K562 (cell line): ENCODE measurements at regions not wholly inside any gene's neighbourhood (a gene's known extent, or its start where the extent isn't known, plus 50 kb on each side); places are given as distances from the start of the nearest gene placed in this dataset.
A peak's percentile ranks its signal among the peaks of the same experiment; 100 is the strongest.

Experiments
- ATAC-seq: fragments of 200-7000 bp; cut with Tn5 transposase; 3 replicates; pipeline ENCODE4 v1.9.1; 2020; ENCODE audit warnings: moderate library complexity
- BruUV-seq: library from RNA; stranded (reverse); fragments of 400-500 nt; replicated peaks from 2 replicates; lab custom pipeline; 2021; lab: Mats Ljungman, UMichigan
- CTCF ChIA-PET: fragments of 300-600 bp; formaldehyde crosslinking; extraction: SDS; loops from one replicate; lab custom pipeline; 2021; ENCODE audit warnings: low intra/inter-chr PET ratio; lab: Yijun Ruan, JAX
- POLR2A ChIA-PET: fragments of 300-600, 350-650 bp; sonication (Branson Sonifier 250); formaldehyde crosslinking; extraction: SDS; loops from one replicate; lab custom pipeline; 2021; ENCODE audit warnings: antibody characterized with exemption, inconsistent platforms; lab: Yijun Ruan, JAX
- DNase-seq, 4 experiments: peaks; one replicate each; pipeline versions ENCODE4 v3.0.0 to v3.0.0-alpha.2; 2011 to 2018; ENCODE audit warnings: low spot score in 3 of 4, mixed read lengths in 3 of 4; ENCODE audit errors: extremely low read depth in 1 of 4
- FAIRE-seq: peaks from 2 replicates; lab custom pipeline; 2011; peaks lifted over from hg19 to GRCh38; lab: Jason Lieb, UNC
- H2AFZ ChIP-seq: 2 replicates; pipeline ENCODE4 v1.6.0; 2011; ENCODE audit warnings: low read depth, low read length, control low read depth, inconsistent platforms
- H3K27ac ChIP-seq: fragments of 200-600 bp; 3 replicates; pipeline ENCODE4 v1.8.0; 2011; ENCODE audit warnings: low read depth, mild to moderate bottlenecking, control low read depth, inconsistent platforms, low read length, moderate library complexity, mixed read lengths; ENCODE audit errors: extremely low read depth
- H3K27me3 ChIP-seq, 2 experiments: fragments of 300-600 bp in 1 of 2; 2 replicates in 1 of 2; 3 replicates in 1 of 2; pipeline versions ENCODE4 v1.6.0 to v1.8.0; 2011; ENCODE audit warnings: inconsistent platforms in 2 of 2, low read length in 2 of 2, mild to moderate bottlenecking in 1 of 2, mixed read lengths in 1 of 2, moderate library complexity in 1 of 2; ENCODE audit not compliant: control insufficient read depth in 2 of 2, insufficient read depth in 2 of 2
- H3K36me3 ChIP-seq: fragments of 300-600 bp; 3 replicates; pipeline ENCODE4 v1.8.0; 2011; ENCODE audit warnings: mild to moderate bottlenecking, low read length, inconsistent platforms; ENCODE audit not compliant: control insufficient read depth, insufficient read depth
- H3K4me1 ChIP-seq, 2 experiments: fragments of 200-600 bp in 1 of 2; replicated peaks in 1 of 2; 2 replicates in 1 of 2; 3 replicates in 1 of 2; pipeline versions ENCODE4 v1.5.1 to v1.8.0; 2011; ENCODE audit warnings: inconsistent platforms in 2 of 2, low read length in 2 of 2, mild to moderate bottlenecking in 1 of 2, mixed read lengths in 1 of 2, moderate library complexity in 1 of 2; ENCODE audit not compliant: control insufficient read depth in 2 of 2, insufficient read depth in 2 of 2
- H3K4me2 ChIP-seq: 2 replicates; pipeline ENCODE4 v1.6.1; 2011; ENCODE audit warnings: low read length, control low read depth, inconsistent platforms, mixed read lengths; ENCODE audit not compliant: insufficient read depth
- H3K4me3 ChIP-seq: fragments of 200-600 bp; sonication (generic), shearing (Covaris generic); 2 replicates; pipeline ENCODE4 v1.5.1; 2016; ENCODE audit warnings: control low read depth, inconsistent platforms
- H3K79me2 ChIP-seq: fragments of 200-600 bp; 3 replicates; pipeline ENCODE4 v1.8.0; 2011; ENCODE audit warnings: low read length, inconsistent platforms; ENCODE audit not compliant: control insufficient read depth, insufficient read depth
- H3K9ac ChIP-seq, 2 experiments: 2 replicates each; pipeline versions ENCODE4 v1.6.0 to v1.6.1; 2011; ENCODE audit warnings: low read depth in 2 of 2, low read length in 2 of 2, control low read depth in 1 of 2, inconsistent platforms in 1 of 2, mild to moderate bottlenecking in 1 of 2, mixed read lengths in 1 of 2; ENCODE audit not compliant: insufficient read depth in 1 of 2
- H3K9me1 ChIP-seq: one replicate; pipeline ENCODE4 v1.6.0; 2011; ENCODE audit warnings: inconsistent platforms, mild to moderate bottlenecking, low read length, moderate library complexity; ENCODE audit not compliant: control insufficient read depth, insufficient read depth
- H3K9me3 ChIP-seq: replicated peaks from 2 replicates; pipeline ENCODE4 v1.5.1; 2011; ENCODE audit warnings: low read depth, low read length, inconsistent platforms; ENCODE audit not compliant: control insufficient read depth, insufficient read depth
- H4K20me1 ChIP-seq: replicated peaks from 2 replicates; pipeline ENCODE4 v1.6.1; 2011; ENCODE audit warnings: low read length, inconsistent platforms, mixed read lengths; ENCODE audit not compliant: control insufficient read depth, insufficient read depth
- C11orf30 ChIP-seq: fragments of 450-650 bp; IDR thresholded peaks from 2 replicates; pipeline ENCODE4 v1.6.1; 2016; ENCODE audit warnings: low read depth, mild to moderate bottlenecking
- KLF6 ChIP-seq: fragments of 250-450 bp; sonication (Bioruptor Pico); IDR thresholded peaks from 2 replicates; pipeline ENCODE4 v1.4.0; 2020; ENCODE audit warnings: mild to moderate bottlenecking, moderate library complexity, borderline replicate concordance
- MTF1 ChIP-seq: fragments of 250-450 bp; sonication (Bioruptor Pico); IDR thresholded peaks from 2 replicates; pipeline ENCODE4 v1.9.0; 2021; ENCODE audit warnings: moderate library complexity, mild to moderate bottlenecking, inconsistent platforms, borderline replicate concordance
- PBX2 ChIP-seq, 2 experiments: IDR thresholded peaks in 1 of 2; conservative IDR thresholded peaks in 1 of 2; 2 replicates each; pipeline ENCODE4 v1.6.1; 2016; ENCODE audit warnings: low read depth in 2 of 2, mild to moderate bottlenecking in 1 of 2, missing compliant biosample characterization in 1 of 2, missing genetic modification characterization in 1 of 2, moderate library complexity in 1 of 2
- RCOR1 ChIP-seq, 2 experiments: IDR thresholded peaks; 2 replicates each; pipeline ENCODE4 v1.6.1; 2012; ENCODE audit warnings: low read depth in 2 of 2, low read length in 2 of 2, borderline replicate concordance in 1 of 2, improper control_type of control experiment in 1 of 2
- RFX7 ChIP-seq: fragments of 250-450 bp; sonication (Bioruptor Pico); IDR thresholded peaks from 2 replicates; pipeline ENCODE4 v1.5.1; 2021; ENCODE audit warnings: mild to moderate bottlenecking
- SIX5 ChIP-seq, 2 experiments: IDR thresholded peaks; 2 replicates each; pipeline ENCODE4 v1.6.1; 2011; ENCODE audit warnings: low read length in 2 of 2, borderline replicate concordance in 1 of 2, low read depth in 1 of 2, mild to moderate bottlenecking in 1 of 2, moderate library complexity in 1 of 2; ENCODE audit not compliant: insufficient read depth in 1 of 2
- ZKSCAN3 ChIP-seq: fragments of 250-450 bp; sonication (Bioruptor Pico); IDR thresholded peaks from 2 replicates; pipeline ENCODE4 v1.4.0; 2020
- ZNF449 ChIP-seq: fragments of 250-450 bp; sonication (Bioruptor Pico); IDR thresholded peaks from 2 replicates; pipeline ENCODE4 v1.8.0; 2022; ENCODE audit warnings: moderate library complexity, mild to moderate bottlenecking, inconsistent platforms
- ZZZ3 ChIP-seq: fragments of 450-650 bp; IDR thresholded peaks from 2 replicates; pipeline ENCODE4 v1.6.1; 2016; ENCODE audit warnings: antibody characterized with exemption, mild to moderate bottlenecking, moderate library complexity
- WGBS: fragments of 100-300 bp; shearing (Covaris generic); methylation state at CpG from one replicate; pipeline ENCODE4 v1.1.6; 2016; ENCODE audit warnings: low coverage, mixed read lengths; ENCODE audit not compliant: insufficient coverage; ENCODE audit errors: missing lambda C conversion rate; 5-methylcytosine and 5-hydroxymethylcytosine counted together
- in situ Hi-C: fragments of 300-500 bp; cut with MboI; formaldehyde crosslinking; loops from 4 replicates; pipeline ENCODE4 v1.15.0; 2018; ENCODE audit warnings: inconsistent platforms, mixed read lengths
- intact Hi-C: fragments of 100-400 bp; cut with micrococcal nuclease; formaldehyde crosslinking; loops from 2 replicates; pipeline ENCODE4 v1.14.2; 2022
- TF ChIP-seq, protein P1 (sequence below), 3 experiments: IDR thresholded peaks in 2 of 3; conservative IDR thresholded peaks in 1 of 3; 2 replicates each; pipeline ENCODE4 v1.5.1; 2011 to 2012; ENCODE audit warnings: low read length in 3 of 3, mild to moderate bottlenecking in 3 of 3, control low read depth in 2 of 3, improper control_type of control experiment in 1 of 3, inconsistent platforms in 1 of 3, low read depth in 1 of 3, mixed read lengths in 1 of 3, moderate library complexity in 1 of 3; ENCODE audit not compliant: insufficient read depth in 2 of 3

GRCh38 chr6:112618849-112619248 is 271.7 kb downstream of the RFPL4B start (continued):
- TF ChIP-seq, protein P1, sequence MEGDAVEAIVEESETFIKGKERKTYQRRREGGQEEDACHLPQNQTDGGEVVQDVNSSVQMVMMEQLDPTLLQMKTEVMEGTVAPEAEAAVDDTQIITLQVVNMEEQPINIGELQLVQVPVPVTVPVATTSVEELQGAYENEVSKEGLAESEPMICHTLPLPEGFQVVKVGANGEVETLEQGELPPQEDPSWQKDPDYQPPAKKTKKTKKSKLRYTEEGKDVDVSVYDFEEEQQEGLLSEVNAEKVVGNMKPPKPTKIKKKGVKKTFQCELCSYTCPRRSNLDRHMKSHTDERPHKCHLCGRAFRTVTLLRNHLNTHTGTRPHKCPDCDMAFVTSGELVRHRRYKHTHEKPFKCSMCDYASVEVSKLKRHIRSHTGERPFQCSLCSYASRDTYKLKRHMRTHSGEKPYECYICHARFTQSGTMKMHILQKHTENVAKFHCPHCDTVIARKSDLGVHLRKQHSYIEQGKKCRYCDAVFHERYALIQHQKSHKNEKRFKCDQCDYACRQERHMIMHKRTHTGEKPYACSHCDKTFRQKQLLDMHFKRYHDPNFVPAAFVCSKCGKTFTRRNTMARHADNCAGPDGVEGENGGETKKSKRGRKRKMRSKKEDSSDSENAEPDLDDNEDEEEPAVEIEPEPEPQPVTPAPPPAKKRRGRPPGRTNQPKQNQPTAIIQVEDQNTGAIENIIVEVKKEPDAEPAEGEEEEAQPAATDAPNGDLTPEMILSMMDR (IDR thresholded peaks at IDR 0.05 in 2 of 3, conservative IDR thresholded peaks at IDR 0.05 in 1 of 3; ENCODE audit: insufficient read depth in 2 of 3, low read depth in 1 of 3, low read length in 3 of 3), result peak in 1 of 3 experiments; percentile 18; a peak in 1 of 6 replicates

- H3K4me3 ChIP-seq, result no peak overlapping the region
- no peak for FAIRE-seq
- CTCF ChIA-PET, result no interaction called here
- TF ChIP-seq RFX7 (no peak), C11orf30 (peak; percentile 96), ZZZ3 (no peak), KLF6 (no peak), MTF1 (CRISPR knock-in tag) (no peak), PBX2 (CRISPR knock-in tag; IDR thresholded peaks at IDR 0.05; ENCODE audit: low read depth) (no peak), PBX2 (tag; conservative IDR thresholded peaks at IDR 0.05; ENCODE audit: low read depth) (no peak), SIX5 (IDR thresholded peaks at IDR 0.05; ENCODE audit: borderline replicate concordance in 1 of 2, insufficient read depth in 1 of 2, low read depth in 1 of 2, low read length in 2 of 2) (no peak), RCOR1 (IDR thresholded peaks at IDR 0.05; ENCODE audit: borderline replicate concordance in 1 of 2, low read depth in 2 of 2, low read length in 2 of 2) (no peak), ZNF449 (CRISPR knock-in tag) (no peak), ZKSCAN3 (CRISPR knock-in tag) (no peak)
Observed at GRCh38 chr6:112620812-112621569, 273.9 kb downstream of the RFPL4B start.

More at GRCh38 chr6:112620812-112621569, 273.9 kb downstream of the RFPL4B start:
- in situ Hi-C loops (no loop called here), intact Hi-C loops (no loop called here)
- ATAC-seq (peak; percentile 84), DNase-seq (peak in 3 of 4 experiments; percentile 11 to 43 (median 15))
- Histone ChIP-seq H3K9me1 (no peaks in the 10 kb centered on the region), H3K9me3 (no peaks in the 10 kb centered on the region), H3K36me3 (no peaks in the 10 kb centered on the region), H3K27ac (peak overlapping the region; percentile 53; the same call in 2 of the 3 replicates), H3K4me2 (peak overlapping the region; percentile 32), H3K9ac (no peak overlapping the region), H3K79me2 (no peaks in the 10 kb centered on the region), H3K4me1 (peaks cover 0 to 6% of the 10 kb centered on the region in 2 experiments; a peak in 3 of 5 replicates), H4K20me1 (no peaks in the 10 kb centered on the region), H2AFZ (peak overlapping the region; percentile 80), H3K27me3 (no peaks in the 10 kb centered on the region)
- no TSS peak for BruUV-seq
- 0% methylated on average over 3 of the region's 3 CpGs for WGBS
- POLR2A ChIA-PET, result no interaction called here
